Right cardiac atrium (tissue), 5 donors: ENCODE measurements at regions not wholly inside any gene's neighbourhood (a gene's known extent, or its start where the extent isn't known, plus 50 kb on each side); places are given as distances from the start of the nearest gene placed in this dataset.
"Not testable (repeated sequence)": the region's sequence is repeated elsewhere in the genome, so short reads cannot be mapped to it uniquely, and the experiment has no call there.

Source experiments
- ATAC-seq, 2 donors: fragments of 200-7000 bp; cut with Tn5 transposase; one replicate each; pipeline versions ENCODE4 v1.8.0 to v1.9.1; 2020; ENCODE audit warnings: moderate library complexity in 2 of 2, mild to moderate bottlenecking in 1 of 2
- DNase-seq, 3 donors: peaks; one replicate each; pipeline ENCODE4 v3.0.0-alpha.2; 2020
- H3K27ac ChIP-seq: one replicate; pipeline ENCODE4 v1.5.1; 2013; ENCODE audit warnings: mild to moderate bottlenecking, low read length, control low read depth, moderate library complexity
- H3K27me3 ChIP-seq: one replicate; pipeline ENCODE4 v1.6.1; 2013; ENCODE audit not compliant: control insufficient read depth, insufficient read depth
- H3K4me1 ChIP-seq: one replicate; pipeline ENCODE4 v1.6.1; 2013; ENCODE audit warnings: low read length; ENCODE audit not compliant: control insufficient read depth, insufficient read depth
- H3K4me3 ChIP-seq: one replicate; pipeline ENCODE4 v1.5.1; 2013; ENCODE audit warnings: low read length, control low read depth
- H3K9me3 ChIP-seq: one replicate; pipeline ENCODE4 v1.6.1; 2013; ENCODE audit warnings: low read length; ENCODE audit not compliant: control insufficient read depth
- WGBS: extraction: QIAGEN DNeasy Blood & Tissue Kit; methylation state at CpG from one replicate; pipeline ENCODE4 v1.1.7; 2013; 5-methylcytosine and 5-hydroxymethylcytosine counted together
- intact Hi-C, 4 donors: fragments of 100-400 bp; cut with DNase I; formaldehyde crosslinking; loops; one replicate each; pipeline versions ENCODE4 v1.11.0 to v1.14.0; 2022 to 2023
- donor health status: healthy with polysubstance abuse.
- donor health status: DM: no; HTN: yes; CAD: no.
- donor health status: DM: no; HTN: no; CAD: no.
- donor health status: DM: no; HTN: yes; CAD: no; lungs with severe emphysema.
- donor health status: DM: yes; HTN: yes; CAD: no.

- H3K27me3 ChIP-seq, result no peaks in the 10 kb centered on the region
- over 99% methylated on average over 2 of the region's 2 CpGs for WGBS
- no peak for ATAC-seq
Measured at GRCh38 chr1:81254068-81254467, 546.7 kb upstream of the ADGRL2 start.

GRCh38 chr1:81252471-81253151, 548.1 kb upstream of the ADGRL2 start:
- Histone ChIP-seq H3K4me3 (no peak overlapping the region), H3K27ac (no peak overlapping the region), H3K4me1 (no peaks in the 10 kb centered on the region), H3K9me3 (no peaks in the 10 kb centered on the region), H3K27me3 (no peaks in the 10 kb centered on the region)
- intact Hi-C loops, result no loop called here
- ATAC-seq (no peak), DNase-seq (no peak)

More at GRCh38 chr1:81254068-81254467, 546.7 kb upstream of the ADGRL2 start:
- Histone ChIP-seq H3K9me3 (no peaks in the 10 kb centered on the region), H3K27ac (no peak overlapping the region), H3K4me1 (no peaks in the 10 kb centered on the region), H3K4me3 (no peak overlapping the region)
- DNase-seq, result no peak
- intact Hi-C loops, result no loop called here

GRCh38 chr1:81250825-81251224, 549.9 kb upstream of the ADGRL2 start:
- WGBS, result 81% methylated on average over 4 of the region's 5 CpGs
- H3K27ac ChIP-seq, H3K4me3 ChIP-seq, DNase-seq, ATAC-seq, intact Hi-C loops, H3K9me3 ChIP-seq, H3K27me3 ChIP-seq, H3K4me1 ChIP-seq: not testable (repeated sequence)

- H3K27ac ChIP-seq, ATAC-seq, H3K4me3 ChIP-seq, H3K9me3 ChIP-seq, DNase-seq, intact Hi-C loops, H3K4me1 ChIP-seq, H3K27me3 ChIP-seq: not testable (repeated sequence)
- 85% methylated on average over 5 of the region's 6 CpGs for WGBS
Measured at GRCh38 chr1:81245084-81245715, 555.5 kb upstream of the ADGRL2 start.

GRCh38 chr1:81244612-81245011, 556.1 kb upstream of the ADGRL2 start:
- ATAC-seq, H3K9me3 ChIP-seq, H3K4me3 ChIP-seq, H3K27me3 ChIP-seq, H3K27ac ChIP-seq, H3K4me1 ChIP-seq, intact Hi-C loops, DNase-seq: not testable (repeated sequence)
- 97% methylated on average over 3 of the region's 3 CpGs for WGBS

GRCh38 chr1:81242103-81242502, 558.6 kb upstream of the ADGRL2 start:
- no peak for DNase-seq
- Histone ChIP-seq H3K4me3 (no peak overlapping the region), H3K27ac (no peak overlapping the region), H3K27me3 (no peaks in the 10 kb centered on the region), H3K9me3 (no peaks in the 10 kb centered on the region), H3K4me1 (no peaks in the 10 kb centered on the region)
- 57% methylated on average over 2 of the region's 2 CpGs for WGBS
- intact Hi-C loops, result no loop called here
- ATAC-seq, result no peak

- Histone ChIP-seq H3K27ac (no peak overlapping the region), H3K4me1 (no peaks in the 10 kb centered on the region), H3K27me3 (no peaks in the 10 kb centered on the region), H3K4me3 (peak overlapping the region; percentile 50), H3K9me3 (no peaks in the 10 kb centered on the region)
- DNase-seq (no peak), ATAC-seq (no peak)
- WGBS, result 58% methylated on average over 3 of the region's 3 CpGs
- intact Hi-C loops, result no loop called here
Measured at GRCh38 chr1:81238129-81238528, 562.6 kb upstream of the ADGRL2 start.

GRCh38 chr1:81237473-81238089, 563.2 kb upstream of the ADGRL2 start:
- intact Hi-C loops, result no loop called here
- WGBS, result 35% methylated on average over 8 of the region's 8 CpGs
- Histone ChIP-seq H3K9me3 (no peaks in the 10 kb centered on the region), H3K4me3 (peak overlapping the region; percentile 50), H3K4me1 (no peaks in the 10 kb centered on the region), H3K27ac (no peak overlapping the region), H3K27me3 (no peaks in the 10 kb centered on the region)
- no peak for ATAC-seq
- DNase-seq, result no peak

GRCh38 chr1:81234237-81234636, 566.5 kb upstream of the ADGRL2 start:
- intact Hi-C loops, result no loop called here
- WGBS, result 87% methylated on average over 3 of the region's 3 CpGs
- Histone ChIP-seq H3K27ac (no peak overlapping the region), H3K4me3 (no peak overlapping the region), H3K27me3 (no peaks in the 10 kb centered on the region), H3K9me3 (no peaks in the 10 kb centered on the region), H3K4me1 (no peaks in the 10 kb centered on the region)
- DNase-seq (no peak), ATAC-seq (no peak)

- no peak overlapping the region for H3K27ac ChIP-seq
- no peak overlapping the region for H3K4me3 ChIP-seq
- no peaks in the 10 kb centered on the region for H3K27me3 ChIP-seq
- 97% methylated on average over 1 of the region's 1 CpG for WGBS
- no peak for DNase-seq
- intact Hi-C loops, result no loop called here
- ATAC-seq, result no peak
- no peaks in the 10 kb centered on the region for H3K4me1 ChIP-seq
- H3K9me3 ChIP-seq, result no peaks in the 10 kb centered on the region
Measured at GRCh38 chr1:81233591-81233990, 567.1 kb upstream of the ADGRL2 start.

- ATAC-seq (peak in 1 of 2 donors; percentile 31), DNase-seq (no peak)
- 43% methylated on average over 5 of the region's 5 CpGs for WGBS
- intact Hi-C loops, result no loop called here
- Histone ChIP-seq H3K9me3 (no peaks in the 10 kb centered on the region), H3K27ac (no peak overlapping the region), H3K4me3 (no peak overlapping the region), H3K27me3 (no peaks in the 10 kb centered on the region), H3K4me1 (no peaks in the 10 kb centered on the region)
Measured at GRCh38 chr1:81232420-81232819, 568.3 kb upstream of the ADGRL2 start.
